ENCODE measurements at regions not wholly inside any gene's neighbourhood (a gene's known extent, or its start where the extent isn't known, plus 50 kb on each side); places are given as distances from the start of the nearest gene placed in this dataset.

- TF ChIP-seq CTCF (IDR thresholded peaks at IDR 0.05): no peak
- TF ChIP-seq POLR2A (IDR thresholded peaks at IDR 0.05): no peak
Measured at GRCh38 chr14:83734431-83734830, 1795.5 kb upstream of the FLRT2 start.

All from ovary (tissue), 3 donors.